Sigmoid colon (tissue), 4 donors: ENCODE measurements at regions not wholly inside any gene's neighbourhood (a gene's known extent, or its start where the extent isn't known, plus 50 kb on each side); places are given as distances from the start of the nearest gene placed in this dataset.

Source experiments
- EP300 ChIP-seq, 4 donors: sonication (generic); formaldehyde crosslinking; IDR thresholded peaks; one replicate each; pipeline ENCODE4 v1.6.1; 2017; ENCODE audit warnings: antibody characterized with exemption in 4 of 4
- POLR2A ChIP-seq, 2 donors: fragments of 450-650 bp; IDR thresholded peaks; one replicate each; pipeline ENCODE4 v1.6.1; 2016; ENCODE audit warnings: antibody characterized with exemption in 2 of 2, mild to moderate bottlenecking in 2 of 2, moderate library complexity in 2 of 2
- POLR2AphosphoS5 ChIP-seq, 4 donors: sonication (generic); formaldehyde crosslinking; IDR thresholded peaks; one replicate each; pipeline ENCODE4 v1.6.1; 2017; ENCODE audit warnings: antibody characterized with exemption in 4 of 4
- TF ChIP-seq, protein P1 (sequence below), 4 experiments: fragments of 450-650 bp in 3 of 4; fragments of 200-600 bp in 1 of 4; IDR thresholded peaks; one replicate each; pipeline ENCODE4 v1.5.1; 2016 to 2019; ENCODE audit warnings: antibody characterized with exemption in 4 of 4, mild to moderate bottlenecking in 3 of 4, moderate library complexity in 2 of 4

DNA sequence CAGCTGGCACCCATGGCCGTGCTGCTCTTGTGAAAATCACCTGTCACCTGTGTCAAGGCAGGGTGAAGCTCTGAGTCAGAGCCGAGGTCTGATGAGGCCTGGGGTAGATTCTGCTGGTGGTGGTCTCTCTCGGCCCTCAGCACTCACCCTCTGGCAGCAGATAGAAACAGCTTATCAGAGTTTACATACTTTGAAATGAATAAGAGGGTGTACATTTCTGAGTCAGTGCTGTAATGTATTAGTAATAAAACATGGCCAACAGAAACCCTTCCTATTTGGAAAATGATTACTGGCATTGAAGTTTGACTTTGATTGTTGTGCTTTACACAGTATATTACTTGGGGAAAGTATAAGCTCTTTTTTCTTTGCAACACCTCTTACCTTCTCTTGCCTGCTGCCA is 228.8 kb downstream of the SNX10 start:
- TF ChIP-seq POLR2A (IDR thresholded peaks at IDR 0.05) (no peak), EP300 (IDR thresholded peaks at IDR 0.05) (no peak), POLR2AphosphoS5 (IDR thresholded peaks at IDR 0.05) (no peak)
- TF ChIP-seq, protein P1, sequence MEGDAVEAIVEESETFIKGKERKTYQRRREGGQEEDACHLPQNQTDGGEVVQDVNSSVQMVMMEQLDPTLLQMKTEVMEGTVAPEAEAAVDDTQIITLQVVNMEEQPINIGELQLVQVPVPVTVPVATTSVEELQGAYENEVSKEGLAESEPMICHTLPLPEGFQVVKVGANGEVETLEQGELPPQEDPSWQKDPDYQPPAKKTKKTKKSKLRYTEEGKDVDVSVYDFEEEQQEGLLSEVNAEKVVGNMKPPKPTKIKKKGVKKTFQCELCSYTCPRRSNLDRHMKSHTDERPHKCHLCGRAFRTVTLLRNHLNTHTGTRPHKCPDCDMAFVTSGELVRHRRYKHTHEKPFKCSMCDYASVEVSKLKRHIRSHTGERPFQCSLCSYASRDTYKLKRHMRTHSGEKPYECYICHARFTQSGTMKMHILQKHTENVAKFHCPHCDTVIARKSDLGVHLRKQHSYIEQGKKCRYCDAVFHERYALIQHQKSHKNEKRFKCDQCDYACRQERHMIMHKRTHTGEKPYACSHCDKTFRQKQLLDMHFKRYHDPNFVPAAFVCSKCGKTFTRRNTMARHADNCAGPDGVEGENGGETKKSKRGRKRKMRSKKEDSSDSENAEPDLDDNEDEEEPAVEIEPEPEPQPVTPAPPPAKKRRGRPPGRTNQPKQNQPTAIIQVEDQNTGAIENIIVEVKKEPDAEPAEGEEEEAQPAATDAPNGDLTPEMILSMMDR (IDR thresholded peaks at IDR 0.05), result no peak
